Nucleus accumbens (tissue), 56 donors: ENCODE measurements at regions not wholly inside any gene's neighbourhood (a gene's known extent, or its start where the extent isn't known, plus 50 kb on each side); places are given as distances from the start of the nearest gene placed in this dataset.
"Not testable (repeated sequence)": the region's sequence is repeated elsewhere in the genome, so short reads cannot be mapped to it uniquely, and the experiment has no call there.

ENCODE experiments used
- DNase-seq, 56 donors: peaks; one replicate each; lab custom pipeline; 2025; lab: John Stamatoyannopoulos, UW

DNA sequence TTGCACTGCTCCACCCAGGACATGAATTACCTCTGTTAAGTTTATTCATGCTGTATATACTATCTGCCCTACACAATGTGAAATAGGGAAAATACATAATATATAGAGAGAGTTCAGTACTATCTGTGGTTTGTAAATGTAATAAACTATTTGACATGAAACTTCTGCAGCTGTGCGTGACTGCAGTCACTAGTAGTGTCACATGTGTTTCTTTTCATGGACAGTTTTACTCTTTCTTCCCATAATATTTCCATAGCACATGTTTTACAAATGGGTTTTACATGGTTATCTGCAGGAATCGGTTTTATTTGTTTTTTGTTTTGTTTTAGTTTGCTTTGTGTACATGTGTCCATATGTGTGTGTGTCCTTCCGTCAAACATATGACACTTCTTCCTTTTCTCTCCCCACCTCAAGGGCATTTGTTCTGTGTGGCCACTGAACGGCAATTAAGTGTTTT, 1644.1 kb upstream of the FLRT2 start:
- no peak for DNase-seq

DNA sequence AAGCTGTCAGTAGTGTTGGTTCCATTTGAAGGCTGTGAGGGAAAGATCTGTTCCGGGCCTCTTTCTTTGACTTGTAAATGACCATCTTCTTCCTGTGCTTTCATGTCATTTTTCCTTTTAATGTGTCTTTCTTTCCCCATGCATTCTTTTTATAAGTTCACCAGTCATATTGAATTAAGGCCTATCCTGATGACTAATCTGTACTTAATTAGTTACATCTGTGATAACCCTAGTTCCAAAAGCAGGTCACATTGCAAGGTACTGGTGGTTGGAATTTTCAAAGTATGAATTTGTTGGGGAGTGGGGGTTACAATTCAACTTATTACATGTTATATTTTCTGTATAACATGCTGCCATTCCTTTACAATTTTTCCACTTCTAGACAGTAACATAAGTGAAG, 1642.1 kb upstream of the FLRT2 start:
- no peak for DNase-seq

DNA sequence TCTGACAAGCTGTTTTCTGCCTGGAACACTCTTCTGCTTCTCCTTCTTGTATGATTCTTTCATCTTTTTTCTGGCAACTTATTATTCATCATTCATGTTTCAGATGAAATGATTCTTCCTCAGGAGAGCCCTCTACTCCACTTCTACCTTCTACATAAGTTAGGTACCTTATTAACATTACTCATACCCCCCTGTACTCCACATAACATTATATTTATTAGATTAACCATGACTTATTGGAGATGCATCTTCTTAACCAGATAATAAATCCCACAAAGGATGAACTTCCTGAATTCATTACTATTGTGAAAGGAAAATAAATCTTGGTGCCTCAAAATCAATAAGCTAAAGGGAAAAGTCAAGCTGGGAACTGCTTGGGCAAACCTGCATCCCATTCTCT, 1636.5 kb upstream of the FLRT2 start:
- no peak for DNase-seq

DNA sequence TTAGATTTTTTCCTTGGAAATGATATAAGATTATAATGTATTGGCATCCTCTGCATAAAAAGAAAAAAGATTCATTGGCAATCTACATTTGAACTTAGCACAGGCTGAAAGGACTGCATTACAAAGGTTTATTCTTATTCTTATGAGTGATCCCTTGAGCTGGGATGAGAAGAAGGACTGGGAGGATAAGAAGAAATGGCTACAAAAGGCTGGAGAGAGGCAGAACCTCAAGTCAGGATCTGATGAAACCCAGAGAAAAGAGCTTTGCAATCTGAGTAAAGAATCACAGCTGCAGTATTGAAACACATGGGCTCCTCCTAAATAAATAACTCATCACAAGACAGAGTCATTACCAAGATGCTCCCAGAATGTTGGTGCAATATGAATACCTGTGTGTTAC, 1635.4 kb upstream of the FLRT2 start:
- no peak for DNase-seq

DNA sequence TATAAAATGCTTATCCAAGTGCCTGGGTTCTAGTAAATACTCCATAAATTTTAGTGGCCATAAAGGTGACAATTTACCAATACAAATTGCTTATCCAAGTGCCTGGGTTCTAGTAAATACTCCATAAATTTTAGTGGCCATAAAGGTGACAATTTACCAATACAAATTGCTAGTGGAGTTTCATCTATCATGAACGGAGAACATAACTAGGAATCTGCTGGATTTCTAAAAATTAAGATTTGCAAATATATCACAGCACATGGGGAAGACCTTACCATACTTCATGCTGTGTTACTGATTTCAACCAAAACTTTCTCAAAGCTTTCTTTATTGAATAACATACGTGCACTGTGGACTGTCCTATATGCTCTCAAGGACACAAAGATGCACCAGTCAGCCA, 1631.4 kb upstream of the FLRT2 start:
- DNase-seq: not testable (repeated sequence)

DNA sequence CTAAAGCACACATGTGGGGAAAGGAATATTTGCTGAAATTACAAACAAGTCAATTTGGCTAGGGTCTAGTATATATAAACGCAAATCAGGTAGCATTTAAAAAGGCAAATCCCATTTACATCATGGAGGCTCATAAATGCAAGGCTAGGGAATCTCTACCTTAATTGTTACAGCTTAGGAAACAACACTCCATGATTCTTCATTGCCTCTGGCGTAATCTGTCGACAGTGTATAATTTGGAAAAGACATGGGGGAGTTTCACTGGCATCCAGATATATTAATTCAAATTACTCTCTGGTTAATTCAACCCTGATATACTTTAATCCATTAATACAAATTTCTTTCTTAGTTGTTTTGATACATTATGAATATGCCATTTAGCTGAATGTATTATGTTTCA, 1630.2 kb upstream of the FLRT2 start:
- DNase-seq: no peak

DNA sequence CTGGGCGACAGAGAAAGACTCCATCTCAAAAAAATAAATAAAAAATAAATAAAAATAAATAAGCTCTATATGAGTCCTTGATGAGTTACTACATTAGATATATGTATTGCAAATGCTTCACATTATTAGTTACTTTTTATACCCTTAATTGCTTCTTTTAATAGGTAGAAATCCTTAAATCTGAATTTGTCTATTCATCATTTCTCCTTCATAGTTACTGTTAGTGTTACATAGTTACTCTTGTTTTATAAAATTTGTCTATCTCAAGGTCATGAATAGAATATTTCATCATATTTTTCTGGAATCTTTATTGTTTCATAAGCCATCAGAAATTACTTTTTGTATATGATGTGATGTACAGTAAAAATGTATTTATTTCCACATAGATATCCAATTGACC, 1624.8 kb upstream of the FLRT2 start:
- no peak for DNase-seq

DNA sequence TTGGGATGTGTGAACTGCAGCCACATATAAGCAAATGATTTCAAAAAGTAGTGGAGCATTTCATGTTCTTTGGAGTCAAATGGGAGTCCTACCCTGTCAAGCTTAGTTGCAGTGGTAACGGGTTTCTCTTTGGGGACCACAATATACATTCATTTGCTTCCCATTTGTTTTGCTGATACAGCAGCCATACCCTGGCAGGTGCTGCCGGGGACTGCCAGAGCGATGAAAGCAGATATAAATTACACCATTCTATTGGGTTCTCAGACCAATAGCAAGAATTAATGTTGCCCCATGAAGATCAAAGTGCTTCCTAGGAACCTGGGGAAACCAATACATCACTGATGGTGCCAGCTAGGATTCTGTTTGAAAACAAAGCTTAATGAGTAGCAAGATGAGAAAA, 1621.5 kb upstream of the FLRT2 start:
- no peak for DNase-seq

DNA sequence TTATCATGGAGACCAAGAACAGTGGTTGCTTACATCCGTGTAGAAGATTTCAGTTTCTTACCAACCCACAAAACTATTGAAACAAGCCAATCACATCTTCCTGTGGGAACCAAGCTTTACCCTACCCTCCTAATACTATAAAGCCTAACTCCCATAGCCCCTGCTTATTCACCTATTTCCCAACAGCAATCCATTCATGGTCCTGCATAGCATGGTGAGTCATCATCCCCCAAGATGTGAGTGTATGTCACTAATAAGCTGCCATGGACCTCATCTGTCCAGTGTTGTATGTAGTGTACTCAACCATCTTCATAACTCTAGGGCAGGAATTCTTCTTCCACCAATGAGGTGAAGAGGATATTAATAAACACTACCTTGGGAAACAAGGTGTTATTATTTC, 1620.4 kb upstream of the FLRT2 start:
- no peak for DNase-seq

DNA sequence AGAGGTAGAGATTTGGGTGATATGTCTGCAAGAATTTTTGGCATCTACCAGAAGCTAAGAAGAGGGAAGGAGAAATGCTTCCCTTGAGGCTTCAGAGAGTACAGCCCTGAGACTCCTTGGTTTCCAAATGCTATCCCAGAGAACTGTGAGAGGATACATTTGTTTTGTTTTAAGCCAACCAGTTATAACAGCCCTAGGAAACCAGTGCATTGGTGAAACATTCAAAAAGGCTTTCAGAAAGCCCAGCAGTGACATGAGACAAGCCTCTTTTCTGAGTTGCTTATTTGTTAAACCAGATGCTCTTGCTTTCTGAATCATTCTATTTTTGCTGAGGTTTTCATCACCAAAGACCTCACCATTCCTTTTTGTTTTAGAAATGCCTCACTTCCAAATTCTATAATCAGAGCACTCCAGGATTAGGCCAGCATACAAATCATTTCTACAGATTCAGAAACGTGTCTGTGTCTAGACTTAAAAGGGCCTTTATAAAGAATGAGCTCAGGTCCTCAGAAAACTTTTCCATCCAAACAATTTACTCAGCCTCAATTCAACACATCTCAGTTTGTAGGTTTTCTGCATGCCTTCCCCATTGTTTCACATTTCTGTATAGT, 1617.8 kb upstream of the FLRT2 start:
- DNase-seq: no peak

DNA sequence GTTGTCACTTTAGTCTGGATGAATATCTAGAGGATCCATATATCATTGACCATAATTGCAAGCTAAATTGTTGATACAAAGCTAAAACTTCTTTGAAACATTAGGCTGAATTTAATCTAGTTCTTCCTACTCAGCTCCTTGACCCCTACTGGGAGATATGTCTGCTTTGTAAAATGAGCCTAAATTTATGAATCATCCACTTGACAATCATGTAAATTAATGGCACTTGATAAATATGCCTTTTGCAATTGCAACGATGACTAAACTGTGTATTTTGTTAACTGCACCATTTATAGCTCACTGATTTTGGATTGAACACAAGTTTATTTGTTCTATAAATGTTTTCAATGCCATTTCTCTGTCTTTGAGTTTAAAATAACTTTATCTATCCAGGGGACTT, 1616.5 kb upstream of the FLRT2 start:
- no peak for DNase-seq

DNA sequence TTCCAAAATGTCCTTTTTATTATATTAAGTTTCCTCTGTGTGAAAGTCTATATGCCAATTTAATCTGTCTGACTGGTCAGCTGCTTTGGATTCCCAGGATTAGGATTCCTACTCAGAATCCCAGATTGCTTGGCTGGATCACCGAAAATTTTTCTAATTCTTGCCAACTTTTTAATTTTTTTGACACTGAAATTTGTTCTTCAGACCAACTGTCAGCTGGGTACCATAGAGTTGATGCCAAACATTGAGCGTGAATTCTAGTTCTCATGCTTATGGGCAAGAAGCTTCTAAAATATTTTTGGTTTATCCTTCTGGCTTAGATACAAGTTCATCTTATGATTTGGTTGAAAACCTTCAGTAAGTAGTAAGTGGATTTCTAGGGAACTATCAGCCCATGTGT, 1611.4 kb upstream of the FLRT2 start:
- no peak for DNase-seq

DNA sequence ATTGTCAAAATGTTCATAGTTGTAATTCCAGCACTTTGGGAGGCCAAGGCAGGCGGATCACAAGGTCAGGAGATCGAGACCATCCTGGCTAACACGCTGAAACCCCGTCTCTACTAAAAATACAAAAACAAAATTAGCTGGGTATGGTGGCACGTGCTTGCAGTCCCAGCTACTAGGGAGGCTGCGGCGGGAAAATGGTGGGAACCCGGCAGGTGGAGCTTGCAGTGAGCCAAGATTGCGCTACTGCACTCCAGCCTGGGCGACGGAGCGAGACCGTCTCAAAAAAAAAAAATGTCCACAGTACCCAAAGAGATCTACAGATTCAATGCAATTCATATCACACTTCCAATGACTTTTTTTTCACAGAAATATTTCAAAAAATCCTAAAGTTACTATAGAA, 1610.3 kb upstream of the FLRT2 start:
- DNase-seq: not testable (repeated sequence)

DNA sequence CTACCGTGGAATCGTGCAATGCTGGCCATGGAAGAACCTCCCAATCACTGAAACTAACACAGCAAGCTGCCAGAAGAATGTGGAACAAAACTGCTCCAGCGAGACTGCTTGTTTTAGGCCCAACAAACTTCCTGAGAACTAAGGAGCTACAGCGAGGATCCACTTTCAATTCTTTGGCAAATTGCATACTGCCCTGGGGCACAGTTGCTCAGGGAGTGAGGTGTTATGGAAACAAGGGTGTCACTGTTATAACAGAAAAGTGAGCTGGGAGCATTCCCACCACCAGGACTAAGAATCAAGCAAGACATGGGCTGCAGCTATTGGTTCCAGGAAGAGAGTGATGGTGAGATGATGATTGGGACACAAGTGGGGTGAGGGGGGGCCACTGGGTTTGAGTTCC, 1606.1 kb upstream of the FLRT2 start:
- DNase-seq: no peak

DNA sequence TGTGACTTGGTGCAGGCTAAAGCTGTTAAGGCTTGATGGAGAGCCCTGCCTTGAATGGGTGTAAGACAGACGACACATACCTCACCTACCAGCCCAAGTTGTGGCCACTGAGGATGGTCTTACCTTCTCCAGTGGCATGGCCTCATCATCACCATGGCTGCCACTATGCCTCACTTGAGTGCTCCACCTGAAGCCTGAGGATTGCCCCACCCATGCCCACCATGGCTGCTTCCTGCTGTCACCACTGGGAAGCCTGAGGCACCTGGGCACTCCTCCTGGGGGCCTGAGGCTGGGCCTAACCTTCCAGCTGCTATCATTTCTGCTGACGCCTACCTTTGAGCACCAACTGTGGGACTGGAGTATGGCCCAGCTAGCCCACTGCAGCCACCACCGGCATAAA, 1605.7 kb upstream of the FLRT2 start:
- DNase-seq: no peak

DNA sequence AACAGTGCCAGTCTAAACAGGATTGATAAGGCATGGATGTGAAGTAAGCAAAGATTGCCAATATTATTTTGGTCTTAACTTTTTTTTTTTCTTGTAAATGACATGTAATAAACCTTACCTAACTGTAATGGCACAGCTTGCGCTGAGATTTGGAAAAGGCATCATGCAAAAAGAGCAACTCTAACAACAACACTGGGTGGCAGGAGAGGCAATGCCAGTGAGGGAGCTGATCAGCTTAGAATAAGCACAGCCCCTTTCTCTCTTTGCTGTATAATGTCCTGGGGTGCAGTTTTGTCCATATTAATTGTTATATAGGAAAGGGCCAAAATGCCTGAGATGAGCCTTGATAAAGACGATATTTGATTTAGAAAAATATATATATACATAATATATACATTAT, 1589.7 kb upstream of the FLRT2 start:
- DNase-seq: no peak

DNA sequence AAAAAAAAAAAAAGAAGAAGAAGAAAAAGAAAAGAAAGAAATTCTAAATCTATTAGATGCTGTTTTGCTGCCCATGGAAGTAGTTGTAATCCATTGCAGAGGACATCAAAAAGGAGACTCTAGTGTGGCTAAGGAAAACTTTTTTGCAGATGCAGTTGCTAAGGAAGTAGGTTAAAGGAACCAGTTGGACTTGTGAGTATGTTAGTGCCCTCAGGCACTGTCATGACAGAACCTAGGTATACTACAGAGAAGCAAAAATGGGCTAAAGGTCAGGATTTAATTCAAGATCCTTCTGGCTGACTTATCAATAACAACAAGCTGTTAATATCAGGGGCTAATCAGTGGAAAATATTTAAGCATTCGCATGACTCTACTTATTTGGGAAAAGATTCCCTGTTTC, 1571.6 kb upstream of the FLRT2 start:
- no peak for DNase-seq

DNA sequence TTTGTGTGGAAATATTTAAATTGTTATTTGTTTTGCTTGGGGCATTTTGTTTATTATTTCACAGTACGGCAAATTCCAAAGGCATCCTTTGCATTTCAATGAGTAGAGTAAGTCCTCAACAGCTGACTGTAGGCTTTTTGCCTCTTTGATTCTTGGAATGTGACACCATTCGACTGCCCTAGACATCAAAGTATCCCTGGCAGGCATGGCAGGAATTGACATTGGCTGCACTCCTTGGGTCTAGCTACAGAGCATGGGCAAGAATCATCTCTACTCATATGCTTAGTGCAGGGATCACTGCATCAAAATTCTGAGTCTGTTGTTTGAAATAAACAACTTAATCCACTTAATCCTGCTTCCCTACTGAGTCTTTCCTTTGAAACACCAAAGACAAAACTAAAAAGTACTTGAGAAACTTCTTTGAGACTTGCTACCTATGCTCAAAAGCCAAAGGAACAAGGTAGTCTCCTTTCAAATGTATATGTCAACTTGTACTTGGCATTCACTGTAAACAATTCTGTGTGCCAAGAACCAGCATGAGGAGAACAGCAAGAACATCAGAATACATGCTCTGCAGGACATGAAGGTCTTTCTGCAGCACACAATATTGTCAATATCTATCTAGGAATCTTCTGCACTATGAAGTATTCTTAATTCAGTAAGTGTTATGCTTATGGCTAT, 1569.0 kb upstream of the FLRT2 start:
- no peak for DNase-seq

DNA sequence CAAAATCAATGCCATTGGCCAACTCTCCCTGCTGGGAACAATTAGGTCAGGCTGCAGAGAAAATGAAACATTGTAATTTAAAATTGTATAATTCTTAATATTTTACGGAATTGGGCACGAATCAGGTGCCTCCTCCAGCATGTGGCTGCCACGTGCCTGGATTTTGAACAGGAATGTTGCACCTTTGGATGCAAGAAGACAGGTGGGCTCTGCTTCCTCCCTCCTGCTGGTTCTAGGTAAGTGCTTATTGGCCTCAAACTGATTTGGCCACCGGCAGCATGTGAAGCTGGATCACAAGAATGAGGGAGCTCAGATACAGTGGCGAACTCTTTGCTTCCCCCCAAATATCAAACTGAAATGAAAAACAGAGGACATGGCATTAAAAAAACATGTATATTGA, 1559.9 kb upstream of the FLRT2 start:
- no peak for DNase-seq

DNA sequence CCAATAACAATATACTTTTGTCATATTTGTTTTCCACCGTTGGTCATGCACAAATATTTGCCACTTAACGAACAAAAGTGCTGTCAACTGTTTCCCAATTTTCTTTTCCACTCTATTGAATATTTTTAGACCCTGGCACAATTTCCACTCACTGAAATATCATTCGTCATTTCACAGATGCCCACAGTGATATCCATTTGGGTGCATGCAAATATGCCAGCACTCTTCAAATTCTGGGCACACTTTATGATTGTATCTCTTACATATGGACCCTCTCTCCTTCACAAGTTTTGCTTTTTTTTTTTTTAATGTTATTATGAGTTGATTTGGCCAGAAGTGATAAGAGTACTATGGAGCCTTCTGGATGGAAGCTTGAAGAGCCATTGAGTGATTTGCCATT, 1557.3 kb upstream of the FLRT2 start:
- no peak for DNase-seq

DNA sequence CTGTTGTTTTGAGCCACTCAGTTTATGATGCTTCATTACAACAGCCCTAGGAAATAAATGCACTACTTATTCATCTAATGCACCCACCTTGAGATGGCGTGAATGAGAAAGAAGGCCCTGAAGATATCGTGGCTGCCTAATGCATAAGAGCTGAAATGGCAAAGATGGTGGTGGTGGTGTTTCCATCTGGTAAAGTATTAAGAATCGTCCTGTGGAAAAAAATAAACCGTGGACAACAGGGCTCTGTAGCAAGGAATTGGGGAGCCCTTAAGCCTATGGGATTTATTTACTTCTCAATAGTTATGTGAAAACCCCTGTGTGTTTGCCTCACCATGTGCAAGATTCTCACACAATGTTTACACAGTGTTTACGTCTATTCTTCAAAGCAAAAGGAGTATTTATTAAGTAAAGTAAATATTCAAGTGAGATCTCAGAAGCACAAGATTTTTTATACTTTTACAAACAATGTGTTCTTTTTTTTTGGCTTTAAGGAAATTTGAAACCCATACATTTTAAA, 1555.2 kb upstream of the FLRT2 start:
- no peak for DNase-seq

DNA sequence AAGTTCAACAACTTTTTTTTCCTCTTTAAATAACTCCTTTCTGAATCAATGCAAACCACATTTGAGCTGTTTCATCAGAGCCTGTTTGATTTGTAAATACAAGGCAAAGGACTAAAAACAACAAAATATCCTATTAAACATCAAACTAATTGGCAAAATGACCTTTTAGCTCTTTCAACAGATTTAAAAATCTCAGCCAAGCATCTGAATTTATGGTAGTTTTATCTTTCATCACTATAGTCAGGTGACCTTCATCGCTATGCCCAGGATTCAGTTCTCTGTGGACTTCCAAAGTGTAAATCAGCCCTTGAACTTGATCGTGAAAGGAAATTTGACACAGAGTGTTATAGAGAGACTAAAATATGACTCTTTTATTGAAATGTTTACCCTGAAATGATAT, 1554.5 kb upstream of the FLRT2 start:
- DNase-seq: no peak
